ENCODE measurements at regions not wholly inside any gene's neighbourhood (a gene's known extent, or its start where the extent isn't known, plus 50 kb on each side); places are given as distances from the start of the nearest gene placed in this dataset.

- no peak for TF ChIP-seq POLR2AphosphoS5 (IDR thresholded peaks at IDR 0.05; ENCODE audit: low read depth)
- no peak for TF ChIP-seq CTCF (IDR thresholded peaks at IDR 0.05; ENCODE audit: insufficient read depth, low read length)
- TF ChIP-seq GABPA (IDR thresholded peaks at IDR 0.05; ENCODE audit: low read depth) = no peak
Measured at GRCh38 chr4:186846426-186846825, 122.8 kb upstream of the FAT1 start.
